GM12891 (cell line): ENCODE measurements at regions not wholly inside any gene's neighbourhood (a gene's known extent, or its start where the extent isn't known, plus 50 kb on each side); places are given as distances from the start of the nearest gene placed in this dataset.

Experiments
- POLR2A ChIP-seq: IDR thresholded peaks from 2 replicates; pipeline ENCODE4 v1.6.1; 2011; ENCODE audit warnings: low read depth, low read length, control low read depth
- POLR2AphosphoS5 ChIP-seq: IDR thresholded peaks from 2 replicates; pipeline ENCODE4 v1.6.1; 2011; ENCODE audit warnings: low read depth, low read length, control low read depth

GRCh38 chr15:56804279-56804678 is 71.0 kb upstream of the ZNF280D start:
- TF ChIP-seq POLR2A (no peak), POLR2AphosphoS5 (no peak)
